ENCODE measurements at regions not wholly inside any gene's neighbourhood (a gene's known extent, or its start where the extent isn't known, plus 50 kb on each side); places are given as distances from the start of the nearest gene placed in this dataset.

- no peaks in the 10 kb centered on the region for H3K36me3 ChIP-seq (ENCODE audit: control insufficient read depth, insufficient read depth, low read length)
- H3K27ac ChIP-seq (ENCODE audit: low read depth, low read length) = no peak overlapping the region
- Mint-ChIP-seq H3K36me3 (ENCODE audit: low read depth) (peaks cover 3% of the 10 kb centered on the region), H3K9me3 (peaks cover 41% of the 10 kb centered on the region), H3K4me1 (no peaks in the 10 kb centered on the region), H3K27me3 (ENCODE audit: insufficient read depth) (no peaks in the 10 kb centered on the region), H3K27ac (no peak overlapping the region), H3K4me3 (no peak overlapping the region)
- whole genome bisulfite sequencing, 2 experiments (ENCODE audit: insufficient coverage in 1 of 2, insufficient read length in 1 of 2) = 86 to 95% methylated on average over 1 to 3 of the region's 3 CpGs
- no peak overlapping the region for H3K9ac ChIP-seq (ENCODE audit: extremely low read depth, low read length, poor library complexity, severe bottlenecking)
- H3K4me3 ChIP-seq (ENCODE audit: low read length) = no peak overlapping the region
- no peaks in the 10 kb centered on the region for H3K4me1 ChIP-seq (ENCODE audit: control insufficient read depth, insufficient read depth, low read length)
- no peak for DNase-seq
- no peak for TF ChIP-seq CTCF (conservative IDR thresholded peaks at IDR 0.05)
- peaks cover 34% of the 10 kb centered on the region for H3K9me3 ChIP-seq (ENCODE audit: control insufficient read depth, low read length)
- no peaks in the 10 kb centered on the region for H3K27me3 ChIP-seq (ENCODE audit: control insufficient read depth, insufficient read depth, low read length, poor library complexity, severe bottlenecking)
These were observed 733.8 kb downstream of the BRINP1 start for GRCh38 chr9:118635416-118635815.

DNA sequence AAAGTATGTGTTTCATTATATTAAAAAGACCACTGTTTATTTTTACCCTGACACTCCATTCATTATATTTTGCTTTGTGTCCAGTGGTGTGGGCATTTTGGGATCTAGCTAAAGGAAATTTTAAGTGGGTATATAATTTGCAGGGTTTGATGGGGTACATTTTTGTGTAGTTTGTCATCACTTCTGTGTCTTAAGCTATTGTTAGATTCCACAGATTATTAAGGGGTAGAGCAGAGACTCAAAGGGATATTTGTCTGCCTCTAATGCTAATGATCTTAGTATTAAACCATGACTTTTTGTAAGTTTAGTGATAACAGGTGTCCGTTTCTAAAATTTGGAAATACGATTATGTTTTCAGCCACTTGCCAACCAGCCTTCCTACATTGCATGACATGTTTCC lies 731.6 kb downstream of the BRINP1 start:
- no peaks in the 10 kb centered on the region for H3K4me1 Mint-ChIP-seq
- no peaks in the 10 kb centered on the region for H3K27me3 ChIP-seq (ENCODE audit: control insufficient read depth, insufficient read depth, low read length, poor library complexity, severe bottlenecking)
- peaks cover 39% of the 10 kb centered on the region for H3K9me3 Mint-ChIP-seq
- H3K27me3 Mint-ChIP-seq (ENCODE audit: insufficient read depth) = no peaks in the 10 kb centered on the region
- no peak overlapping the region for H3K9ac ChIP-seq (ENCODE audit: extremely low read depth, low read length, poor library complexity, severe bottlenecking)
- no peak overlapping the region for H3K4me3 ChIP-seq (ENCODE audit: low read length)
- TF ChIP-seq CTCF (conservative IDR thresholded peaks at IDR 0.05) = no peak
- H3K27ac ChIP-seq (ENCODE audit: low read depth, low read length) = peak overlapping the region; percentile 20
- H3K9me3 ChIP-seq (ENCODE audit: control insufficient read depth, low read length) = peaks cover 30% of the 10 kb centered on the region
- H3K36me3 Mint-ChIP-seq (ENCODE audit: low read depth) = peaks cover 3% of the 10 kb centered on the region
- no peaks in the 10 kb centered on the region for H3K36me3 ChIP-seq (ENCODE audit: control insufficient read depth, insufficient read depth, low read length)
- WGBS, 2 experiments (ENCODE audit: insufficient coverage in 1 of 2, insufficient read length in 1 of 2) = 90% methylated on average over 2 of the region's 2 CpGs
- no peak for DNase-seq
- no peak overlapping the region for H3K27ac Mint-ChIP-seq
- H3K4me1 ChIP-seq (ENCODE audit: control insufficient read depth, insufficient read depth, low read length) = no peaks in the 10 kb centered on the region
- no peak overlapping the region for H3K4me3 Mint-ChIP-seq

- Mint-ChIP-seq H3K36me3 (ENCODE audit: low read depth) (no peaks in the 10 kb centered on the region), H3K4me1 (peaks cover 11% of the 10 kb centered on the region), H3K27me3 (ENCODE audit: insufficient read depth) (no peaks in the 10 kb centered on the region), H3K9me3 (peaks cover 24% of the 10 kb centered on the region), H3K27ac (no peak overlapping the region), H3K4me3 (no peak overlapping the region)
- H3K27me3 ChIP-seq (ENCODE audit: control insufficient read depth, insufficient read depth, low read length, poor library complexity, severe bottlenecking) = no peaks in the 10 kb centered on the region
- H3K27ac ChIP-seq (ENCODE audit: low read depth, low read length) = no peak overlapping the region
- peaks cover 25% of the 10 kb centered on the region for H3K9me3 ChIP-seq (ENCODE audit: control insufficient read depth, low read length)
- WGBS, 2 experiments (ENCODE audit: insufficient coverage in 1 of 2, insufficient read length in 1 of 2) = 92% methylated on average over 7 of the region's 7 CpGs; no CpG with 5 or more reads in 1 of the 2 experiments
- H3K4me3 ChIP-seq (ENCODE audit: low read length) = no peak overlapping the region
- H3K36me3 ChIP-seq (ENCODE audit: control insufficient read depth, insufficient read depth, low read length) = no peaks in the 10 kb centered on the region
- no peak for TF ChIP-seq CTCF (conservative IDR thresholded peaks at IDR 0.05)
- peaks cover 6% of the 10 kb centered on the region for H3K4me1 ChIP-seq (ENCODE audit: control insufficient read depth, insufficient read depth, low read length)
- H3K9ac ChIP-seq (ENCODE audit: extremely low read depth, low read length, poor library complexity, severe bottlenecking) = no peak overlapping the region
- DNase-seq = no peak
These were observed 728.2 kb downstream of the BRINP1 start for GRCh38 chr9:118640836-118641560.

All from endodermal cell (in vitro differentiated cells).